K562 (cell line): ENCODE measurements at regions not wholly inside any gene's neighbourhood (a gene's known extent, or its start where the extent isn't known, plus 50 kb on each side); places are given as distances from the start of the nearest gene placed in this dataset.

Experiments used
- ATAC-seq: fragments of 200-7000 bp; cut with Tn5 transposase; 3 replicates; pipeline ENCODE4 v1.9.1; 2020; ENCODE audit warnings: moderate library complexity
- BruUV-seq: library from RNA; stranded (reverse); fragments of 400-500 nt; replicated peaks from 2 replicates; lab custom pipeline; 2021; lab: Mats Ljungman, UMichigan
- CTCF ChIA-PET: fragments of 300-600 bp; formaldehyde crosslinking; extraction: SDS; loops from one replicate; lab custom pipeline; 2021; ENCODE audit warnings: low intra/inter-chr PET ratio; lab: Yijun Ruan, JAX
- POLR2A ChIA-PET: fragments of 300-600, 350-650 bp; sonication (Branson Sonifier 250); formaldehyde crosslinking; extraction: SDS; loops from one replicate; lab custom pipeline; 2021; ENCODE audit warnings: antibody characterized with exemption, inconsistent platforms; lab: Yijun Ruan, JAX
- DNase-seq, 4 experiments: peaks; one replicate each; pipeline versions ENCODE4 v3.0.0 to v3.0.0-alpha.2; 2011 to 2018; ENCODE audit warnings: low spot score in 3 of 4, mixed read lengths in 3 of 4; ENCODE audit errors: extremely low read depth in 1 of 4
- FAIRE-seq: peaks from 2 replicates; lab custom pipeline; 2011; peaks lifted over from hg19 to GRCh38; lab: Jason Lieb, UNC
- H2AFZ ChIP-seq: 2 replicates; pipeline ENCODE4 v1.6.0; 2011; ENCODE audit warnings: low read depth, low read length, control low read depth, inconsistent platforms
- H3K27ac ChIP-seq: fragments of 200-600 bp; 3 replicates; pipeline ENCODE4 v1.8.0; 2011; ENCODE audit warnings: low read depth, mild to moderate bottlenecking, control low read depth, inconsistent platforms, low read length, moderate library complexity, mixed read lengths; ENCODE audit errors: extremely low read depth
- H3K27me3 ChIP-seq, 2 experiments: fragments of 300-600 bp in 1 of 2; 2 replicates in 1 of 2; 3 replicates in 1 of 2; pipeline versions ENCODE4 v1.6.0 to v1.8.0; 2011; ENCODE audit warnings: inconsistent platforms in 2 of 2, low read length in 2 of 2, mild to moderate bottlenecking in 1 of 2, mixed read lengths in 1 of 2, moderate library complexity in 1 of 2; ENCODE audit not compliant: control insufficient read depth in 2 of 2, insufficient read depth in 2 of 2
- H3K36me3 ChIP-seq: fragments of 300-600 bp; 3 replicates; pipeline ENCODE4 v1.8.0; 2011; ENCODE audit warnings: mild to moderate bottlenecking, low read length, inconsistent platforms; ENCODE audit not compliant: control insufficient read depth, insufficient read depth
- H3K4me1 ChIP-seq, 2 experiments: fragments of 200-600 bp in 1 of 2; replicated peaks in 1 of 2; 2 replicates in 1 of 2; 3 replicates in 1 of 2; pipeline versions ENCODE4 v1.5.1 to v1.8.0; 2011; ENCODE audit warnings: inconsistent platforms in 2 of 2, low read length in 2 of 2, mild to moderate bottlenecking in 1 of 2, mixed read lengths in 1 of 2, moderate library complexity in 1 of 2; ENCODE audit not compliant: control insufficient read depth in 2 of 2, insufficient read depth in 2 of 2
- H3K4me2 ChIP-seq: 2 replicates; pipeline ENCODE4 v1.6.1; 2011; ENCODE audit warnings: low read length, control low read depth, inconsistent platforms, mixed read lengths; ENCODE audit not compliant: insufficient read depth
- H3K4me3 ChIP-seq: fragments of 200-600 bp; sonication (generic), shearing (Covaris generic); 2 replicates; pipeline ENCODE4 v1.5.1; 2016; ENCODE audit warnings: control low read depth, inconsistent platforms
- H3K79me2 ChIP-seq: fragments of 200-600 bp; 3 replicates; pipeline ENCODE4 v1.8.0; 2011; ENCODE audit warnings: low read length, inconsistent platforms; ENCODE audit not compliant: control insufficient read depth, insufficient read depth
- H3K9ac ChIP-seq, 2 experiments: 2 replicates each; pipeline versions ENCODE4 v1.6.0 to v1.6.1; 2011; ENCODE audit warnings: low read depth in 2 of 2, low read length in 2 of 2, control low read depth in 1 of 2, inconsistent platforms in 1 of 2, mild to moderate bottlenecking in 1 of 2, mixed read lengths in 1 of 2; ENCODE audit not compliant: insufficient read depth in 1 of 2
- H3K9me1 ChIP-seq: one replicate; pipeline ENCODE4 v1.6.0; 2011; ENCODE audit warnings: inconsistent platforms, mild to moderate bottlenecking, low read length, moderate library complexity; ENCODE audit not compliant: control insufficient read depth, insufficient read depth
- H3K9me3 ChIP-seq: replicated peaks from 2 replicates; pipeline ENCODE4 v1.5.1; 2011; ENCODE audit warnings: low read depth, low read length, inconsistent platforms; ENCODE audit not compliant: control insufficient read depth, insufficient read depth
- H4K20me1 ChIP-seq: replicated peaks from 2 replicates; pipeline ENCODE4 v1.6.1; 2011; ENCODE audit warnings: low read length, inconsistent platforms, mixed read lengths; ENCODE audit not compliant: control insufficient read depth, insufficient read depth
- CBX1 ChIP-seq: sonication (generic); IDR thresholded peaks from 2 replicates; pipeline ENCODE4 v1.6.1; 2016; ENCODE audit warnings: antibody characterized with exemption, low read depth, mild to moderate bottlenecking
- HEY1 ChIP-seq: fragments of 250-450 bp; sonication (Bioruptor Pico); IDR thresholded peaks from 2 replicates; pipeline ENCODE4 v1.5.0; 2020; ENCODE audit warnings: mild to moderate bottlenecking, moderate library complexity, borderline replicate concordance
- PBX2 ChIP-seq, 2 experiments: IDR thresholded peaks in 1 of 2; conservative IDR thresholded peaks in 1 of 2; 2 replicates each; pipeline ENCODE4 v1.6.1; 2016; ENCODE audit warnings: low read depth in 2 of 2, mild to moderate bottlenecking in 1 of 2, missing compliant biosample characterization in 1 of 2, missing genetic modification characterization in 1 of 2, moderate library complexity in 1 of 2
- PHB2 ChIP-seq: fragments of 450-650 bp; IDR thresholded peaks from 2 replicates; pipeline ENCODE4 v1.6.1; 2017; ENCODE audit warnings: low read depth
- ZHX1 ChIP-seq: fragments of 150-350 bp; conservative IDR thresholded peaks from 2 replicates; pipeline ENCODE4 v1.6.1; 2014; ENCODE audit warnings: low read length
- ZNF444 ChIP-seq: fragments of 250-450 bp; sonication (Bioruptor Pico); IDR thresholded peaks from 2 replicates; pipeline ENCODE4 v1.4.0; 2020; ENCODE audit warnings: mild to moderate bottlenecking, moderate library complexity
- ZNF75A ChIP-seq: fragments of 450-650 bp; formaldehyde crosslinking; IDR thresholded peaks from 2 replicates; pipeline ENCODE4 v1.4.0; 2020; ENCODE audit warnings: mild to moderate bottlenecking
- WGBS: fragments of 100-300 bp; shearing (Covaris generic); methylation state at CpG from one replicate; pipeline ENCODE4 v1.1.6; 2016; ENCODE audit warnings: low coverage, mixed read lengths; ENCODE audit not compliant: insufficient coverage; ENCODE audit errors: missing lambda C conversion rate; 5-methylcytosine and 5-hydroxymethylcytosine counted together
- in situ Hi-C: fragments of 300-500 bp; cut with MboI; formaldehyde crosslinking; loops from 4 replicates; pipeline ENCODE4 v1.15.0; 2018; ENCODE audit warnings: inconsistent platforms, mixed read lengths
- intact Hi-C: fragments of 100-400 bp; cut with micrococcal nuclease; formaldehyde crosslinking; loops from 2 replicates; pipeline ENCODE4 v1.14.2; 2022

- POLR2A ChIA-PET: no interaction called here
- no peaks in the 10 kb centered on the region for H3K79me2 ChIP-seq
- H3K9me1 ChIP-seq: no peaks in the 10 kb centered on the region
Measured at GRCh38 chr2:228703152-228703551, 521.7 kb upstream of the SPHKAP start.

More at GRCh38 chr2:228703152-228703551, 521.7 kb upstream of the SPHKAP start:
- TF ChIP-seq PBX2 (CRISPR knock-in tag; IDR thresholded peaks at IDR 0.05; ENCODE audit: low read depth): no peak
- TF ChIP-seq PBX2 (tag; conservative IDR thresholded peaks at IDR 0.05; ENCODE audit: low read depth): no peak
- TF ChIP-seq PHB2: no peak
- no peak for TF ChIP-seq CBX1
- TF ChIP-seq ZNF75A: no peak
- TF ChIP-seq HEY1 (CRISPR knock-in tag): no peak
- TF ChIP-seq ZHX1: no peak
- TF ChIP-seq ZNF444 (CRISPR knock-in tag): no peak
- TF ChIP-seq, all 486 proteins: peak for 0
- no peaks in the 10 kb centered on the region for H3K9me3 ChIP-seq
- no peaks in the 10 kb centered on the region for H3K27me3 ChIP-seq
- no TSS peak for BruUV-seq
- H2AFZ ChIP-seq: no peak overlapping the region
- H3K27ac ChIP-seq: no peak overlapping the region
- no peaks in the 10 kb centered on the region for H3K4me1 ChIP-seq
- 0% methylated on average over 6 of the region's 6 CpGs for WGBS
- no peak overlapping the region for H3K4me3 ChIP-seq
- DNase-seq (no peak), ATAC-seq (no peak), FAIRE-seq (no peak)
- intact Hi-C loops: no loop called here
- H3K4me2 ChIP-seq: no peak overlapping the region
- no peak overlapping the region for H3K9ac ChIP-seq
- in situ Hi-C loops: no loop called here
- no peaks in the 10 kb centered on the region for H4K20me1 ChIP-seq
- no peaks in the 10 kb centered on the region for H3K36me3 ChIP-seq
- CTCF ChIA-PET: no interaction called here
